ENCODE measurements at regions not wholly inside any gene's neighbourhood (a gene's known extent, or its start where the extent isn't known, plus 50 kb on each side); places are given as distances from the start of the nearest gene placed in this dataset.
"Not testable (repeated sequence)": the region's sequence is repeated elsewhere in the genome, so short reads cannot be mapped to it uniquely, and the experiment has no call there.

DNA sequence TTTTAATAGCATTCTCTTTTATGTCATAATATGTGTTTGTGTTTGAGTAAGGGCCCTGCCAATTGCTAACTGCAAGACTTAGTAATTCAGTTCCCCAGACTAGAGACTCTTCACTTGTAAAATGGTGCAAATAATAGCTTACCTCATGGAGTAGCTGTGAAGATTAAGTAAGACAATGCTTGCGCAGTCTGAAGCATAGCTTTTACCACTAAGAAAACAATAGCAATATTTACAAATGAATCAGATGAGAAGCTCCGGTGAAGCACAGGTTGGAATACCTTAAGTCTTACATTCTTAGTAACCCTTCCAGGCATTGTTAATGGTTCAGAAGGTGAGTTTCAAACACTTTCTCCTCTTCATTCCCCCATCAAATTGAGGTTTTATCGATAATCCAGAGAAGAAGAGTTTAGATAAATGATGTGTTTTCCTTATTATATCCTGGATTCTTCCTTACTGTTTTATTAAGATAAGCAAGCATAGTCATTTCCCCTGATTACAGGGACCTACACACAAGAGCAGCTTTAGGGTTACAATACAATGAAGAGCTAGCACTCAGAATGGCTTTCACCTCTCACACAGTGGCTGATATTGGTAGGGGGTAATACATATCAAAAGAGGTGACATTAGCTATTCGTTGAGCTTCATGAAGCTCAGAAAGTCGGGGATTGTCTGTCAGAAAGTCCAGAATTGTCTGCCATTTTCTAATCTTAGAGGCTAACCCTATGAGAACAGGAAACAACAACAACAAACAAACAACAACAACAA is 96.4 kb upstream of the EDIL3 start:
- no peak for DNase-seq (ENCODE audit: low read depth)

DNA sequence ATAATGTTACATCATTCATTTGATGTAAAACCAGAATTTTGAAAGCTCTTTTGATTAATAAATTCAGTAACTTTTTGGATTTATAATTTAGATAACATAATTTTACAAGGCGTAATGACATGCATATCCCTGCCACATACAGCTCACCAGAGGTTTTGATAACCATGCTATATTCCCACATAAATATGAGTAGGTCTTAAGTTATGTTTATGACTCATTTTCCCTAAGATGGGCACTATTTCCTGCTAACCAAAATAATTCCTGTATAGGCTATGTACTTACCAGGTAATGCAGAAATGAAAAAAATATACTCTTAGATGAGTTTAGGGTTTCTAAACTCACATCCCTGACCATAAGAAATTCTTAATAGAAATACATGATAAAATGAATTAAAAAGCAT is 93.9 kb upstream of the EDIL3 start:
- DNase-seq (ENCODE audit: low read depth), result no peak

DNA sequence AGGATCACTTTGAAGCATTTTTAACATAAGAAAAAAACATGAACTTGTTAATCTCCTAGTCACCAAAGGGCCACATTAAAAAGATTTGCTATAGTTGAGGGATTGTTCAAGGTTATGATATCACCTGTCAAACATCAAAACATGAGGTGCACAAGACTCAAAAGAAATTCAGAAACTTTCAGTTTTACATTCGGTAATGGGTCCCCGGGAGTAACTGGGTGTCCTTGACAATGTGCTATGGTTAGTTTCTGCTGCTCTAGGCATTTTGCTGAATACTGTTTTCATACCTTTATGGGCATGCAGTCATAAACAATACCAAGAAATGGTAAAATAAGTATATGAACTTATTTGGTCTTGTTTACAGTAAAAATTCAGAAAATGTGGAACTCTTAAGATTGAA is 92.8 kb upstream of the EDIL3 start:
- no peak for DNase-seq (ENCODE audit: low read depth)

DNA sequence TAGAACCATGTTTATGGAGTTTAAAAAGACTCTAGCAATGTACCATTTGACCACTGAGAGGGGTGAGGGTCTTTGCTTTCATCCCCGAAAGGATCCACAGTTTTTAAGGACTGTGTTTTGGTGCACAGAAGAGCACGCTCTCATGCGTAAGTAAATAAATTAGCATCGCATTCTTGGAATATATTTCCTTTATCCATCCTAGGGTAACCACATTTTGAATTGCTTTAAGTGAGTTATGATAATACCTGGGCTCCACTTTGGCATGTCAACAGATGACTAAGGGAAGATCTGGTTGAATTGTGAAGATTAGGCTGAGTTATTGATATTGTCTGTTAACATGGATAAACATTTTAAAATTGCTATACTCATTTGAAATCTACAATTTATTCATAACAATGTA is 89.4 kb upstream of the EDIL3 start:
- no peak for DNase-seq (ENCODE audit: low read depth)

DNA sequence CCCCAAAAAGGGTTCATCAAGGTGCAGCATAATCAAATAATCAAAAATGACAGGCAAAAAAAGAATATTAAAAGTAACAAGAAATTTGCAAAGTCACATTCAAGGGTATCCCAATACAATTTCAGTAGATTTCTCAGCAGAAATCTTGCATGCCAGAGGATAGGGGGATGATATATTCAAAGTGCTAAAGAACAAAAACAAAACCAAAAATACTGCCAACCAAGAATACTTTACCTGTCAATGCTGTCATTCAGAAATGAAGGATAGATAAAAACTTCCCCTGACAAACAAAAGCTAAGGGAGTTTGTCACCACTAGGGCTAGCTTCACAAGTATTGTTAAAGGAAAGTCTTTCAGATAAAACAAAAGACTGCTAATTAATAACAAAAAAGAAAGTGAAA is 68.7 kb upstream of the EDIL3 start:
- no peak for DNase-seq (ENCODE audit: low read depth)

DNA sequence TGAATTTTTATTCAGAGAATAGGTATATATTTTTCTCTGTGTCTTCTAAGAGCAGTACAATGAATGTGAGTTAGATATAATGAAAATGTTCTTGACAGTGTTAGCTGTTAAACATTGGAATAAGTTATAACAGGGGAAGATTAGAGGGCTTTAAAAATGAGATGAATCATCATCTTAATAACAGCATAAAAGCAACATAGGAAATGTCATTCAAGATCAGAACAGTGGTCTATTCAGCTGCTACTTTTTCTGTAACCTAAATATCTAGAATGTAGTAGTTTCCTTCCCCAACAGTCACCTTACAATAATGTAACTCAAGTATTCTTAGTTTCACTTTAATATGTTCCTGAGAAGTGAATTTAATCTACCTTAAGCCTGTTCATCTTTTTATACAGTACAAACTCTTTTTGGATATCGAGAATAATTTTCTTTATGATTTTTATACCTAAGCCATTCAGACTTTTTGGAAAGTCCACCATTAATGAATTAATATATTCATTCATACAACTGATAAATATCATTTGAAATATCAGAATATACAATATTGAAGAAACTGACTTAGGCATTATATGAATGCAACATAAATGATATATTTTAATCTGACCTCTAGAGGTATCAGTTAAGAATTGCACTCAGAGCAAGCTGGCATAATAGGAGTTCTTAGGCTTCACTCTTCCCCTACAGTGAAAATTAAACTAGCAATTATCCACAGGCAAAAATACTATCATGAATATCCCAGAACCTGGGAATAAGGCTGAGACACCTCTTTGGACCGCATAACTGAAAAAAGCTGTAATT is 66.1 kb upstream of the EDIL3 start:
- DNase-seq (ENCODE audit: low read depth), result peak; percentile 6

DNA sequence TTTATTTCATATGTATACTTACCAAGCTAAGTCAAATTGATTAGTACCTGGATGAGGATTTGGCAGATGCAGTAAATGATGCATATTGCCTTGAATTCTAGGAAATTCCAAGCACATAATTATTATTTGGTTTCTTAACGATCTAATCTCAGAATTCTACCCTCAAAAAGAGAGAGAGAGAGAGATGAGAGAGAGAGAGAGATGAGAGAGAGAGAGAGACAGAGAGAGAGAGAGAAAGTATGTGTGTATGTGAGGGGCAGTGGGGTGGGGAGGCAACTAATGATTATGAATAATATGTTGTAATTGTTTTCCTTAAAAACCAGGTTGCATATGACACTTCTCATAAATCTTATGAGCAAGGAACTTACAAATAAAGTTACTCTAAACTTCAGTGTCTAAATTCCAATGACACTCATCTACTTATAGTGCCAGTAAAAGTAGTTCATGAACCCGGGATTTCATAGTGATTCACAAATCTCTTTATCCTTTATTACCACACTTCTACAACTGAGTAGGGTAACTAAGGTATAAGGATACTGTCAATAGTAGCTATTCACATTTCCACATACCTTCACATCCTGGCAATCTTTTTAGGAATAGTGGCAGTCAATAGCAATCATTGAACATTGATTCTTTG is 60.5 kb upstream of the EDIL3 start:
- DNase-seq (ENCODE audit: low read depth), result no peak

DNA sequence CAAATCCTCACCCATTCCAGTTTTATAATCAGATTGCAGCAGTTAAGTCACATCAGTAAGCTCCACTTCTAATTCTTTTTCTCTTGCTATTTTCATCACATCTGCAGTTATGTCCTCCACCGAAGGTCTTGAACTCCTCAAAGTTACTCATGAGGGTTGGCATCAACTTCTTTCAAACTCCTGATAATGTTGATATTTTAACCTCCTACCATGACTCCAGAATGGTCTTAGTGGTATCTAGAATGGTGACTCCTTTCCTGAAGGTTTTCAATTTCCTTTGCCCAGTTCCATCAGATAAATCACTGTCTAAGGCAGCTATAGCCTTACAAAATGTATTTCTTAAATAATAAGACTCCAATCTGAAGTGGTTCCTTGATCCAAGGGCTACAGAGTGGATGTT is 53.8 kb upstream of the EDIL3 start:
- DNase-seq (ENCODE audit: low read depth), result no peak

DNA sequence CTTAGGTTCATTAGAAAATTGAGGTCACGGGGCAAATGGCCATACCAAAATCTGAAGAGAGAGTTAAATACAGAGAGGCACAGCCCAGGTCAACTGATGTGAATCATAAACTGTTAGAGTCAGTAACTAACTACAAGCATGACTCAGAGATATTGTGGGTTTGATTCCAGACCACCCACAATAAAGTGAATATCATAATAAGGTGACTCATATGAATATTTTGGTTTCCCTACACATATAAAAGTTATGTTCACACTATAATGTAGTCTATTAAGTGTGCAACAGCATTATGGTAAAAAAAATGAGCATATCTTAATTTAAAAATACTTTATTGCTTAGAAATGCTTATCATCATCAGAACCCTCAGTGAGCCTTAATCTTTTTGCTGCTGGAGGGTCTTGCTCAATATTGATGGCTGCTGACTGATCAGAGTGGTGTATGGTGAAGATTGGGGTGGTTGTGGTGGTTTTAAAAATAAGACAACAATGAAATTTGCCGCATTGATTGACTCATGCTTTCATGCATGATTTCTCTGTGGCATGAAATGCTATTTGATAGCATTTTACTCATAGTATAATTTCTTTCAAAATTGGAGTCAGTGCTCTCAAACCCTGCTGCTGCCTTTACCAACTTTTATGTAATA is 53.1 kb upstream of the EDIL3 start:
- peak; percentile 20 for DNase-seq (ENCODE audit: low read depth)

DNA sequence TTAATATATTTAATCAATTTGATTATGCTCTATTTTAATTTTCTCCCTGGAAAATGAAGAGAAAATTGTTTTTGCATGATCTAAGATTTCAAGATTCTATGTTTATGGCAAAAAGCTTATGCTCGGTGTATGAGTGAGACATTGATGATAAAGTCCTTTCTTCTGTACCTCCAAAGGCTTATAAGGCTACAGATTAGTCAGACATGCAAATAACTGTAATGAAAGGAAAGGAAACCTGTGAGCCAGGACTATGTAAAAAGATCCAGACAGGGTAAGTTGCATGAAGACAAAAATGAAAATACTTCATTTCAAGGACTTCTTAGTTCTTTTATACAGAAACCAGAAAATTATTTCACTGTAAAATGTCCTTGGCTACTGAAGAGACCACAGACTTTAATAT is 52.2 kb upstream of the EDIL3 start:
- no peak for DNase-seq (ENCODE audit: low read depth)

DNA sequence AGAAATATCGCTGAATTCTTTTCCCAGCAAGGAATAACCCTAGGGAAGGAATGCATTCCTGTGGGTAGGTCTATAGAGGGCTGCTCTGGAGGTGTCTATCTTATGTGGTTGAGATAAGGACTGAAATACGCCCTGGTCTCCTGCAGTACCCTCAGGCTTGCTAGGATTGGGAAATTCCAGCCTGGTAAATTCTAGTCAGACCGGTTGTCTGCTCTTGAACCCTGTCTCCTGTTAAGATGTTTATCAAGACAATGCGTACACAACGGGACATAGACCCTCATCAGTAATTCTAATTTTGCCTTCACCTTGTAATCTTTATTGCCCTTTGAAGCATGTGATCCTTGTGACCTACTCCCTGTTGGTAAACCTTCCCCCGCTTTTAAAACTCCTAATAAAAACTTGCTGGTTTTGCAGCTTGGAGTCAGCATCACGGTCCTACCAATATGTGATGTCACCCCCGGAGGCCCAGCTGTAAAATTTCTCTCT is 51.2 kb upstream of the EDIL3 start:
- not testable (repeated sequence) for DNase-seq (ENCODE audit: low read depth)
